K562 (cell line): ENCODE measurements at regions not wholly inside any gene's neighbourhood (a gene's known extent, or its start where the extent isn't known, plus 50 kb on each side); places are given as distances from the start of the nearest gene placed in this dataset.

Source experiments
- ATAC-seq: fragments of 200-7000 bp; cut with Tn5 transposase; 3 replicates; pipeline ENCODE4 v1.9.1; 2020; ENCODE audit warnings: moderate library complexity
- BruUV-seq: library from RNA; stranded (reverse); fragments of 400-500 nt; replicated peaks from 2 replicates; lab custom pipeline; 2021; lab: Mats Ljungman, UMichigan
- CTCF ChIA-PET: fragments of 300-600 bp; formaldehyde crosslinking; extraction: SDS; loops from one replicate; lab custom pipeline; 2021; ENCODE audit warnings: low intra/inter-chr PET ratio; lab: Yijun Ruan, JAX
- POLR2A ChIA-PET: fragments of 300-600, 350-650 bp; sonication (Branson Sonifier 250); formaldehyde crosslinking; extraction: SDS; loops from one replicate; lab custom pipeline; 2021; ENCODE audit warnings: antibody characterized with exemption, inconsistent platforms; lab: Yijun Ruan, JAX
- DNase-seq, 4 experiments: peaks; one replicate each; pipeline versions ENCODE4 v3.0.0 to v3.0.0-alpha.2; 2011 to 2018; ENCODE audit warnings: low spot score in 3 of 4, mixed read lengths in 3 of 4; ENCODE audit errors: extremely low read depth in 1 of 4
- FAIRE-seq: peaks from 2 replicates; lab custom pipeline; 2011; peaks lifted over from hg19 to GRCh38; lab: Jason Lieb, UNC
- H2AFZ ChIP-seq: 2 replicates; pipeline ENCODE4 v1.6.0; 2011; ENCODE audit warnings: low read depth, low read length, control low read depth, inconsistent platforms
- H3K27ac ChIP-seq: fragments of 200-600 bp; 3 replicates; pipeline ENCODE4 v1.8.0; 2011; ENCODE audit warnings: low read depth, mild to moderate bottlenecking, control low read depth, inconsistent platforms, low read length, moderate library complexity, mixed read lengths; ENCODE audit errors: extremely low read depth
- H3K27me3 ChIP-seq, 2 experiments: fragments of 300-600 bp in 1 of 2; 2 replicates in 1 of 2; 3 replicates in 1 of 2; pipeline versions ENCODE4 v1.6.0 to v1.8.0; 2011; ENCODE audit warnings: inconsistent platforms in 2 of 2, low read length in 2 of 2, mild to moderate bottlenecking in 1 of 2, mixed read lengths in 1 of 2, moderate library complexity in 1 of 2; ENCODE audit not compliant: control insufficient read depth in 2 of 2, insufficient read depth in 2 of 2
- H3K36me3 ChIP-seq: fragments of 300-600 bp; 3 replicates; pipeline ENCODE4 v1.8.0; 2011; ENCODE audit warnings: mild to moderate bottlenecking, low read length, inconsistent platforms; ENCODE audit not compliant: control insufficient read depth, insufficient read depth
- H3K4me1 ChIP-seq, 2 experiments: fragments of 200-600 bp in 1 of 2; replicated peaks in 1 of 2; 2 replicates in 1 of 2; 3 replicates in 1 of 2; pipeline versions ENCODE4 v1.5.1 to v1.8.0; 2011; ENCODE audit warnings: inconsistent platforms in 2 of 2, low read length in 2 of 2, mild to moderate bottlenecking in 1 of 2, mixed read lengths in 1 of 2, moderate library complexity in 1 of 2; ENCODE audit not compliant: control insufficient read depth in 2 of 2, insufficient read depth in 2 of 2
- H3K4me2 ChIP-seq: 2 replicates; pipeline ENCODE4 v1.6.1; 2011; ENCODE audit warnings: low read length, control low read depth, inconsistent platforms, mixed read lengths; ENCODE audit not compliant: insufficient read depth
- H3K4me3 ChIP-seq: fragments of 200-600 bp; sonication (generic), shearing (Covaris generic); 2 replicates; pipeline ENCODE4 v1.5.1; 2016; ENCODE audit warnings: control low read depth, inconsistent platforms
- H3K79me2 ChIP-seq: fragments of 200-600 bp; 3 replicates; pipeline ENCODE4 v1.8.0; 2011; ENCODE audit warnings: low read length, inconsistent platforms; ENCODE audit not compliant: control insufficient read depth, insufficient read depth
- H3K9ac ChIP-seq, 2 experiments: 2 replicates each; pipeline versions ENCODE4 v1.6.0 to v1.6.1; 2011; ENCODE audit warnings: low read depth in 2 of 2, low read length in 2 of 2, control low read depth in 1 of 2, inconsistent platforms in 1 of 2, mild to moderate bottlenecking in 1 of 2, mixed read lengths in 1 of 2; ENCODE audit not compliant: insufficient read depth in 1 of 2
- H3K9me1 ChIP-seq: one replicate; pipeline ENCODE4 v1.6.0; 2011; ENCODE audit warnings: inconsistent platforms, mild to moderate bottlenecking, low read length, moderate library complexity; ENCODE audit not compliant: control insufficient read depth, insufficient read depth
- H3K9me3 ChIP-seq: replicated peaks from 2 replicates; pipeline ENCODE4 v1.5.1; 2011; ENCODE audit warnings: low read depth, low read length, inconsistent platforms; ENCODE audit not compliant: control insufficient read depth, insufficient read depth
- H4K20me1 ChIP-seq: replicated peaks from 2 replicates; pipeline ENCODE4 v1.6.1; 2011; ENCODE audit warnings: low read length, inconsistent platforms, mixed read lengths; ENCODE audit not compliant: control insufficient read depth, insufficient read depth
- MEF2D ChIP-seq: conservative IDR thresholded peaks from 2 replicates; pipeline ENCODE4 v1.6.1; 2016; ENCODE audit warnings: low read depth, missing genetic modification characterization, missing compliant biosample characterization
- NCOA2 ChIP-seq, 2 experiments: fragments of 450-650 bp; IDR thresholded peaks; 2 replicates each; pipeline ENCODE4 v1.6.1; 2018; ENCODE audit warnings: mild to moderate bottlenecking in 2 of 2, moderate library complexity in 1 of 2; ENCODE audit not compliant: partially characterized antibody in 2 of 2
- NCOR1 ChIP-seq: fragments of 450-650 bp; IDR thresholded peaks from 2 replicates; pipeline ENCODE4 v1.6.1; 2016; ENCODE audit warnings: mild to moderate bottlenecking, moderate library complexity
- PHB ChIP-seq: fragments of 250-450 bp; sonication (Bioruptor Pico); IDR thresholded peaks from 2 replicates; pipeline ENCODE4 v1.5.0; 2021
- POLR2B ChIP-seq: fragments of 450-650 bp; IDR thresholded peaks from 2 replicates; pipeline ENCODE4 v1.6.1; 2018; ENCODE audit warnings: low read depth; ENCODE audit not compliant: partially characterized antibody
- WGBS: fragments of 100-300 bp; shearing (Covaris generic); methylation state at CpG from one replicate; pipeline ENCODE4 v1.1.6; 2016; ENCODE audit warnings: low coverage, mixed read lengths; ENCODE audit not compliant: insufficient coverage; ENCODE audit errors: missing lambda C conversion rate; 5-methylcytosine and 5-hydroxymethylcytosine counted together
- in situ Hi-C: fragments of 300-500 bp; cut with MboI; formaldehyde crosslinking; loops from 4 replicates; pipeline ENCODE4 v1.15.0; 2018; ENCODE audit warnings: inconsistent platforms, mixed read lengths
- intact Hi-C: fragments of 100-400 bp; cut with micrococcal nuclease; formaldehyde crosslinking; loops from 2 replicates; pipeline ENCODE4 v1.14.2; 2022
- TF ChIP-seq, protein P1 (sequence below): conservative IDR thresholded peaks from 2 replicates; pipeline ENCODE4 v1.6.1; 2011; ENCODE audit warnings: low read depth, mild to moderate bottlenecking, low read length; ENCODE audit not compliant: control insufficient read depth
- TF ChIP-seq, protein P2 (sequence below): sonication (generic); formaldehyde crosslinking; IDR thresholded peaks from 2 replicates; pipeline ENCODE4 v1.8.0; 2023; ENCODE audit warnings: missing genetic modification reagents, mild to moderate bottlenecking, borderline replicate concordance

DNA sequence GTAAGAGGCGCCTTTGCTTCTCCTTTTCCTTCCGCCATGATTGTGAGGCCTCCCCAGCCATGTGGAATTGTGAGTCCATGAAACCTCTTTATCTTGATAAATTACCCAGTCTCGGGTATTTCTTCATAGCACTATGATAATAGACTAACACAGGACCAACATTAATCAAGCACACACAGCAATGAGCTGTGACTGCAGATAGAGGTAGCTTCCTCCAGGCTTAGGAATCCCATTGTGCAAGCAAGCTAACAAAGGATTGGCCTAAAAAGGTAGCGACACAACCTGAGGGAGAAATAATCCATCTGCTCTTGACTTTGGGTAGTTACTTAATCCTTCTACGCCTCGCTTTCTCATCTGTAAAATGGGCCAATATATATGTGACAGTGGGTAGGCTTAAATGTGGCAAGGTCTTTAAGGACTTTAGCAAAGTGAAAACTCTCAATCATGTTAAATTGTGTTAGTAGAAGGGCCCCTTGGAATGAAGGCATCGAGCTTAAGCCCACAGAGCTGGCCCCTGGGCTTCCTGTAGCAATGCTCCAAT, 393.6 kb downstream of the SOX9 start (continued):
- TF ChIP-seq PHB (CRISPR knock-in tag) (no peak), NCOA2 (IDR thresholded peaks at IDR 0.05; ENCODE audit: partially characterized antibody in 2 of 2) (no peak), POLR2B (no peak)
- TF ChIP-seq, protein P1, sequence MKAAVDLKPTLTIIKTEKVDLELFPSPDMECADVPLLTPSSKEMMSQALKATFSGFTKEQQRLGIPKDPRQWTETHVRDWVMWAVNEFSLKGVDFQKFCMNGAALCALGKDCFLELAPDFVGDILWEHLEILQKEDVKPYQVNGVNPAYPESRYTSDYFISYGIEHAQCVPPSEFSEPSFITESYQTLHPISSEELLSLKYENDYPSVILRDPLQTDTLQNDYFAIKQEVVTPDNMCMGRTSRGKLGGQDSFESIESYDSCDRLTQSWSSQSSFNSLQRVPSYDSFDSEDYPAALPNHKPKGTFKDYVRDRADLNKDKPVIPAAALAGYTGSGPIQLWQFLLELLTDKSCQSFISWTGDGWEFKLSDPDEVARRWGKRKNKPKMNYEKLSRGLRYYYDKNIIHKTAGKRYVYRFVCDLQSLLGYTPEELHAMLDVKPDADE, result no peak

DNA sequence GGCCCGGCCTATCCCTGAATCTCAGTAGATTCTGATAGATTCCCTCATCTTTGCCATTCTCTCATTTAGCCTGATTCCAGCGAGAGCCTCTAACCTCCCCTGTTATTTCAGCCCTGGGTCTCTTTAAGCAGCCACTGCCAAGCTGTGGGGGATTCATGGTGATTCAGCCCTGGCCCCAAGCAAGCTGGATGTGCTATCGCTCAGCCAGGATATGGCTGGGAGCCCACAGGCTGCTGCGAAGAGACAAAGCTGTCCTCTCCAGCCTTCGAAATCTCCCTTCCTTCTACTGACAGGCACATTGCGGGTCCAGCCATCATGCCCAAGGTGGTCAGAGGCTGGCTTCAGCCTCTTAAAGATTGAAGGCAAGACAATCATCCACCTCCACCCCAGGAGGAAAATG, 394.1 kb downstream of the SOX9 start:
- FAIRE-seq, result no peak
- intact Hi-C loops, result no loop called here
- in situ Hi-C loops, result no loop called here
- CTCF ChIA-PET, result no interaction called here
- Histone ChIP-seq H3K27ac (no peak overlapping the region), H3K4me3 (no peak overlapping the region), H3K9me1 (peaks cover 2% of the 10 kb centered on the region), H3K4me1 (no peaks in the 10 kb centered on the region), H3K4me2 (no peak overlapping the region), H3K9me3 (no peaks in the 10 kb centered on the region), H3K9ac (no peak overlapping the region), H2AFZ (no peak overlapping the region), H3K27me3 (peaks cover 0 to 3% of the 10 kb centered on the region in 2 experiments; a peak in 1 of 5 replicates), H3K36me3 (no peaks in the 10 kb centered on the region), H3K79me2 (no peaks in the 10 kb centered on the region), H4K20me1 (no peaks in the 10 kb centered on the region)
- no TSS peak for BruUV-seq
- no peak for DNase-seq
- ATAC-seq, result no peak
- POLR2A ChIA-PET, result no interaction called here
- 0% methylated on average over 6 of the region's 6 CpGs for WGBS
- TF ChIP-seq, protein P2, sequence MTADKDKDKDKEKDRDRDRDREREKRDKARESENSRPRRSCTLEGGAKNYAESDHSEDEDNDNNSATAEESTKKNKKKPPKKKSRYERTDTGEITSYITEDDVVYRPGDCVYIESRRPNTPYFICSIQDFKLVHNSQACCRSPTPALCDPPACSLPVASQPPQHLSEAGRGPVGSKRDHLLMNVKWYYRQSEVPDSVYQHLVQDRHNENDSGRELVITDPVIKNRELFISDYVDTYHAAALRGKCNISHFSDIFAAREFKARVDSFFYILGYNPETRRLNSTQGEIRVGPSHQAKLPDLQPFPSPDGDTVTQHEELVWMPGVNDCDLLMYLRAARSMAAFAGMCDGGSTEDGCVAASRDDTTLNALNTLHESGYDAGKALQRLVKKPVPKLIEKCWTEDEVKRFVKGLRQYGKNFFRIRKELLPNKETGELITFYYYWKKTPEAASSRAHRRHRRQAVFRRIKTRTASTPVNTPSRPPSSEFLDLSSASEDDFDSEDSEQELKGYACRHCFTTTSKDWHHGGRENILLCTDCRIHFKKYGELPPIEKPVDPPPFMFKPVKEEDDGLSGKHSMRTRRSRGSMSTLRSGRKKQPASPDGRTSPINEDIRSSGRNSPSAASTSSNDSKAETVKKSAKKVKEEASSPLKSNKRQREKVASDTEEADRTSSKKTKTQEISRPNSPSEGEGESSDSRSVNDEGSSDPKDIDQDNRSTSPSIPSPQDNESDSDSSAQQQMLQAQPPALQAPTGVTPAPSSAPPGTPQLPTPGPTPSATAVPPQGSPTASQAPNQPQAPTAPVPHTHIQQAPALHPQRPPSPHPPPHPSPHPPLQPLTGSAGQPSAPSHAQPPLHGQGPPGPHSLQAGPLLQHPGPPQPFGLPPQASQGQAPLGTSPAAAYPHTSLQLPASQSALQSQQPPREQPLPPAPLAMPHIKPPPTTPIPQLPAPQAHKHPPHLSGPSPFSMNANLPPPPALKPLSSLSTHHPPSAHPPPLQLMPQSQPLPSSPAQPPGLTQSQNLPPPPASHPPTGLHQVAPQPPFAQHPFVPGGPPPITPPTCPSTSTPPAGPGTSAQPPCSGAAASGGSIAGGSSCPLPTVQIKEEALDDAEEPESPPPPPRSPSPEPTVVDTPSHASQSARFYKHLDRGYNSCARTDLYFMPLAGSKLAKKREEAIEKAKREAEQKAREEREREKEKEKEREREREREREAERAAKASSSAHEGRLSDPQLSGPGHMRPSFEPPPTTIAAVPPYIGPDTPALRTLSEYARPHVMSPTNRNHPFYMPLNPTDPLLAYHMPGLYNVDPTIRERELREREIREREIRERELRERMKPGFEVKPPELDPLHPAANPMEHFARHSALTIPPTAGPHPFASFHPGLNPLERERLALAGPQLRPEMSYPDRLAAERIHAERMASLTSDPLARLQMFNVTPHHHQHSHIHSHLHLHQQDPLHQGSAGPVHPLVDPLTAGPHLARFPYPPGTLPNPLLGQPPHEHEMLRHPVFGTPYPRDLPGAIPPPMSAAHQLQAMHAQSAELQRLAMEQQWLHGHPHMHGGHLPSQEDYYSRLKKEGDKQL, result no peak
- TF ChIP-seq MEF2D (tag) (no peak), NCOR1 (no peak)
